Motor neuron (in vitro differentiated cells): ENCODE measurements at regions not wholly inside any gene's neighbourhood (a gene's known extent, or its start where the extent isn't known, plus 50 kb on each side); places are given as distances from the start of the nearest gene placed in this dataset.
"Not testable (repeated sequence)": the region's sequence is repeated elsewhere in the genome, so short reads cannot be mapped to it uniquely, and the experiment has no call there.

Source experiments
- ATAC-seq, 8 experiments: fragments of 200-7000 bp; cut with Tn5 transposase; replicated peaks in 6 of 8; 2 replicates each; pipeline ENCODE4 v1.8.0; 2021; ENCODE audit warnings: mild to moderate bottlenecking in 8 of 8, moderate library complexity in 8 of 8
- H3K27ac ChIP-seq, 2 donors: fragments of 250-450 bp; sonication (Bioruptor Pico); 2 replicates each; pipeline ENCODE4 v1.9.0; 2021; ENCODE audit warnings: antibody characterized with exemption in 2 of 2, mild to moderate bottlenecking in 2 of 2, moderate library complexity in 1 of 2
- H3K4me1 ChIP-seq, 2 donors: fragments of 250-450 bp; sonication (Bioruptor Pico); replicated peaks in 1 of 2; 2 replicates each; pipeline ENCODE4 v1.6.1; 2021; ENCODE audit warnings: antibody characterized with exemption in 2 of 2, mild to moderate bottlenecking in 2 of 2, moderate library complexity in 1 of 2
- H3K4me3 ChIP-seq, 5 donors: fragments of 250-450 bp; sonication (Bioruptor Pico); 2 replicates each; pipeline ENCODE4 v1.9.0; 2021; ENCODE audit warnings: antibody characterized with exemption in 5 of 5, mild to moderate bottlenecking in 5 of 5, moderate library complexity in 4 of 5
- WGBS, 10 experiments: fragments of 450-650 bp; shearing (Covaris generic); methylation state at CpG; one replicate each; pipeline ENCODE4 v1.0.0; 2022; 5-methylcytosine and 5-hydroxymethylcytosine counted together
- in situ Hi-C, 9 experiments: fragments of 400-800 bp; cut with MboI; loops; one replicate each; pipeline ENCODE4 v1.15.0; 2021; ENCODE audit warnings: low sequenced_read_pairs in 9 of 9, low pct_unique_long_range_greater_than_20kb in 2 of 9; ENCODE audit not compliant: unreplicated experiment in 9 of 9

- 9 to 93% (median 53%) methylated on average over 2 to 4 of the region's 4 CpGs; no CpG with 5 or more reads in 1 of the 10 experiments for WGBS, 10 experiments
- Histone ChIP-seq H3K27ac (no peak overlapping the region), H3K4me1 (no peaks in the 10 kb centered on the region), H3K4me3 (no peak overlapping the region)
- ATAC-seq, result peak in 5 of 8 experiments; percentile 24 to 65 (median 64)
- in situ Hi-C loops, result loop anchor here in 3 of 9 experiments (25.0 kb wide), 2 partner anchors 399 to 401 kb away; no protein-coding TSS in a partner anchor
These were observed 477.8 kb upstream of the GCFC2 start for GRCh38 chr2:76188334-76189008.

- in situ Hi-C loops, result loop anchor here in 3 of 9 experiments (25.0 kb wide), 2 partner anchors 400 kb away; no protein-coding TSS in a partner anchor
- ATAC-seq, result peak in 5 of 8 experiments; percentile 43 to 84 (median 52)
- Histone ChIP-seq H3K27ac (no peak overlapping the region), H3K4me3 (no peak overlapping the region), H3K4me1 (no peaks in the 10 kb centered on the region)
- 0 to 100% (median 64%) methylated on average over 1 of the region's 1 CpG; no CpG with 5 or more reads in 2 of the 10 experiments for WGBS, 10 experiments
These were observed 476.7 kb upstream of the GCFC2 start for GRCh38 chr2:76187415-76187814.

GRCh38 chr2:76180676-76181075, 470.0 kb upstream of the GCFC2 start:
- in situ Hi-C loops, result loop anchor here in 3 of 9 experiments (25.0 kb wide), 2 partner anchors 393 to 407 kb away; no protein-coding TSS in a partner anchor
- 80 to 100% (median 100%) methylated on average over 1 of the region's 1 CpG; no CpG with 5 or more reads in 6 of the 10 experiments for WGBS, 10 experiments
- no peak for ATAC-seq
- no peak overlapping the region for H3K27ac ChIP-seq
- H3K4me3 ChIP-seq, result no peak overlapping the region
- H3K4me1 ChIP-seq, result no peaks in the 10 kb centered on the region

GRCh38 chr2:76178610-76179009, 467.9 kb upstream of the GCFC2 start:
- ATAC-seq, result no peak
- Histone ChIP-seq H3K4me3 (no peak overlapping the region), H3K27ac (no peak overlapping the region), H3K4me1 (no peaks in the 10 kb centered on the region)
- WGBS, 10 experiments, result 0 to 100% (median 91%) methylated on average over 1 of the region's 1 CpG
- in situ Hi-C loops, result loop anchor here in 3 of 9 experiments (25.0 kb wide), 2 partner anchors 391 to 409 kb away; no protein-coding TSS in a partner anchor

GRCh38 chr2:76175295-76175694, 464.6 kb upstream of the GCFC2 start:
- Histone ChIP-seq H3K4me3 (no peak overlapping the region), H3K27ac (no peak overlapping the region), H3K4me1 (peaks cover 0 to 4% of the 10 kb centered on the region in 2 donors)
- 0 to 100% (median 76%) methylated on average over 1 to 3 of the region's 3 CpGs for WGBS, 10 experiments
- ATAC-seq, result no peak
- in situ Hi-C loops, result loop anchor here in 3 of 9 experiments (25.0 kb wide), 2 partner anchors 388 to 412 kb away; no protein-coding TSS in a partner anchor

GRCh38 chr2:76174505-76174904, 463.8 kb upstream of the GCFC2 start:
- H3K4me1 ChIP-seq, result peaks cover 0 to 4% of the 10 kb centered on the region in 2 donors
- in situ Hi-C loops, result no loop called here
- no peak for ATAC-seq
- no peak overlapping the region for H3K27ac ChIP-seq
- WGBS, 10 experiments, result 0 to 75% (median 41%) methylated on average over 1 to 2 of the region's 2 CpGs
- no peak overlapping the region for H3K4me3 ChIP-seq

- in situ Hi-C loops, ATAC-seq: not testable (repeated sequence)
- WGBS, 10 experiments, result 0 to 33% (median 0%) methylated on average over 1 of the region's 1 CpG; no CpG with 5 or more reads in 6 of the 10 experiments
These were observed 462.5 kb upstream of the GCFC2 start for GRCh38 chr2:76173206-76173605.

GRCh38 chr2:76172154-76172595, 461.5 kb upstream of the GCFC2 start:
- H3K4me3 ChIP-seq, in situ Hi-C loops, H3K27ac ChIP-seq: not testable (repeated sequence)

More at GRCh38 chr2:76173206-76173605, 462.5 kb upstream of the GCFC2 start:
- H3K4me1 ChIP-seq, H3K4me3 ChIP-seq, H3K27ac ChIP-seq: not testable (repeated sequence)

GRCh38 chr2:76170856-76171255, 460.1 kb upstream of the GCFC2 start:
- H3K27ac ChIP-seq, result no peak overlapping the region
- H3K4me1 ChIP-seq, result peaks cover 3 to 4% of the 10 kb centered on the region in 2 donors
- no peak for ATAC-seq
- in situ Hi-C loops, result no loop called here
- no peak overlapping the region for H3K4me3 ChIP-seq
- WGBS, 10 experiments, result 3 to 100% (median 50%) methylated on average over 1 to 2 of the region's 2 CpGs; no CpG with 5 or more reads in 1 of the 10 experiments

More at GRCh38 chr2:76172154-76172595, 461.5 kb upstream of the GCFC2 start:
- not testable (repeated sequence) for H3K4me1 ChIP-seq, ATAC-seq

- H3K4me1 ChIP-seq, result peaks cover 3 to 4% of the 10 kb centered on the region in 2 donors
- no peak for ATAC-seq
- WGBS, 10 experiments, result 0 to 93% (median 58%) methylated on average over 1 of the region's 1 CpG; no CpG with 5 or more reads in 2 of the 10 experiments
- in situ Hi-C loops, result no loop called here
- H3K4me3 ChIP-seq, result no peak overlapping the region
- no peak overlapping the region for H3K27ac ChIP-seq
These were observed 459.3 kb upstream of the GCFC2 start for GRCh38 chr2:76170009-76170384.

GRCh38 chr2:76169276-76170008, 458.7 kb upstream of the GCFC2 start:
- in situ Hi-C loops, result no loop called here
- H3K27ac ChIP-seq, result no peak overlapping the region
- ATAC-seq, result no peak
- H3K4me3 ChIP-seq, result no peak overlapping the region
- H3K4me1 ChIP-seq, result peaks cover 3 to 4% of the 10 kb centered on the region in 2 donors
- 0 to 88% (median 0%) methylated on average over 1 to 2 of the region's 2 CpGs; no CpG with 5 or more reads in 3 of the 10 experiments for WGBS, 10 experiments

- ATAC-seq, result no peak
- H3K4me1 ChIP-seq, result peaks cover 1 to 2% of the 10 kb centered on the region in 2 donors
- H3K27ac ChIP-seq, result no peak overlapping the region
- 0 to 100% (median 90%) methylated on average over 1 to 4 of the region's 4 CpGs for WGBS, 10 experiments
- in situ Hi-C loops, result no loop called here
- no peak overlapping the region for H3K4me3 ChIP-seq
These were observed 453.1 kb upstream of the GCFC2 start for GRCh38 chr2:76163860-76164259.

- Histone ChIP-seq H3K4me1 (peaks cover 7 to 8% of the 10 kb centered on the region in 2 donors), H3K27ac (no peak overlapping the region), H3K4me3 (no peak overlapping the region)
- 0 to 100% (median 95%) methylated on average over 1 to 3 of the region's 3 CpGs for WGBS, 10 experiments
- no peak for ATAC-seq
- in situ Hi-C loops, result no loop called here
These were observed 450.0 kb upstream of the GCFC2 start for GRCh38 chr2:76160670-76161069.
